ENCODE measurements at regions not wholly inside any gene's neighbourhood (a gene's known extent, or its start where the extent isn't known, plus 50 kb on each side); places are given as distances from the start of the nearest gene placed in this dataset.
A peak's percentile ranks its signal among the peaks of the same experiment; 100 is the strongest.

- DNase-seq, result no peak
Measured at GRCh38 chr3:157705258-157705657, 202.0 kb upstream of the VEPH1 start.

- DNase-seq, result peak in 1 of 2 donors; percentile 5
Measured at GRCh38 chr3:157700405-157700804, 197.2 kb upstream of the VEPH1 start.

- DNase-seq, result no peak
Measured at GRCh38 chr3:157695586-157695985, 192.4 kb upstream of the VEPH1 start.

GRCh38 chr3:157695103-157695502 lies 191.9 kb upstream of the VEPH1 start:
- no peak for DNase-seq

GRCh38 chr3:157693762-157694161 lies 190.5 kb upstream of the VEPH1 start:
- no peak for DNase-seq

- DNase-seq, result no peak
Measured at GRCh38 chr3:157692468-157692867, 189.3 kb upstream of the VEPH1 start.

- no peak for DNase-seq
Measured at GRCh38 chr3:157683668-157684067, 180.5 kb upstream of the VEPH1 start.

- no peak for DNase-seq
Measured at GRCh38 chr3:157672061-157672460, 168.8 kb upstream of the VEPH1 start.

- no peak for DNase-seq
Measured at GRCh38 chr3:157671656-157672055, 168.4 kb upstream of the VEPH1 start.

- DNase-seq, result no peak
Measured at GRCh38 chr3:157669416-157669815, 166.2 kb upstream of the VEPH1 start.

GRCh38 chr3:157667493-157667892 lies 164.3 kb upstream of the VEPH1 start:
- no peak for DNase-seq

GRCh38 chr3:157662171-157662570 lies 159.0 kb upstream of the VEPH1 start:
- peak in 1 of 2 donors; percentile 14 for DNase-seq

GRCh38 chr3:157660847-157661246 lies 157.6 kb upstream of the VEPH1 start:
- DNase-seq, result no peak

GRCh38 chr3:157652366-157652765 lies 149.2 kb upstream of the VEPH1 start:
- no peak for DNase-seq

- no peak for DNase-seq
Measured at GRCh38 chr3:157650699-157651098, 147.5 kb upstream of the VEPH1 start.

GRCh38 chr3:157650172-157650571 lies 147.0 kb upstream of the VEPH1 start:
- no peak for DNase-seq

- DNase-seq, result no peak
Measured at GRCh38 chr3:157649511-157649910, 146.3 kb upstream of the VEPH1 start.

- no peak for DNase-seq
Measured at GRCh38 chr3:157647820-157648219, 144.6 kb upstream of the VEPH1 start.

- peak in 1 of 2 donors; percentile 4 for DNase-seq
Measured at GRCh38 chr3:157639756-157640426, 136.7 kb upstream of the VEPH1 start.

- DNase-seq, result no peak
Measured at GRCh38 chr3:157637866-157638265, 134.7 kb upstream of the VEPH1 start.

- no peak for DNase-seq
Measured at GRCh38 chr3:157633241-157633640, 130.0 kb upstream of the VEPH1 start.

- DNase-seq, result no peak
Measured at GRCh38 chr3:157632075-157632474, 128.9 kb upstream of the VEPH1 start.

GRCh38 chr3:157631478-157631877 lies 128.3 kb upstream of the VEPH1 start:
- no peak for DNase-seq

GRCh38 chr3:157626817-157627216 lies 123.6 kb upstream of the VEPH1 start:
- DNase-seq, result no peak

GRCh38 chr3:157624801-157625200 lies 121.6 kb upstream of the VEPH1 start:
- no peak for DNase-seq
